ENCODE measurements at regions not wholly inside any gene's neighbourhood (a gene's known extent, or its start where the extent isn't known, plus 50 kb on each side); places are given as distances from the start of the nearest gene placed in this dataset.

DNA sequence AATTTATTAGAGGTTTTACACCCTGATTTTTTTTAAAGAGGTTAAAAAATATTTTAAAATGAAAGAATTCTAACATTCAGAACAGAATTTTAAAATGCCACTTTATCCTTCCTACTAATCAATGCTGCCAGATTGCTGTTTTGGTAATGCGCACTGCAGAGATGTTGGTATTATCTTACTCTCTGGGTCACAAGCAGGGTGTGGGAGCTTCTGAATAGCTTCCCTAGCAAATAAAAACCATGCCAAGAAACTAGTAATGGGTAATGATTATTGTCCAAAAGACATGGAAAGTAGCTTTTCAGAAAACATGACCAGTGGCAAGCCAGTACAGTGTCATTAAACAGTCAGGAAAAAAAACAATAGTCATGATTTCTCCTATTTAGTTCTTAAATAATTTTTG is 205.4 kb downstream of the TPBG start:
- TF ChIP-seq TEAD4 (IDR thresholded peaks at IDR 0.05) (no peak), ZBTB7A (IDR thresholded peaks at IDR 0.05; ENCODE audit: low read depth) (no peak), TCF12 (IDR thresholded peaks at IDR 0.05; ENCODE audit: low read depth) (no peak), EGR1 (IDR thresholded peaks at IDR 0.05) (no peak), NFIC (IDR thresholded peaks at IDR 0.05) (no peak), FOXM1 (IDR thresholded peaks at IDR 0.05; ENCODE audit: borderline replicate concordance, low read depth) (no peak)
- TF ChIP-seq, protein P1, sequence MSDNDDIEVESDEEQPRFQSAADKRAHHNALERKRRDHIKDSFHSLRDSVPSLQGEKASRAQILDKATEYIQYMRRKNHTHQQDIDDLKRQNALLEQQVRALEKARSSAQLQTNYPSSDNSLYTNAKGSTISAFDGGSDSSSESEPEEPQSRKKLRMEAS (IDR thresholded peaks at IDR 0.05) = no peak
- TF ChIP-seq, protein P2, sequence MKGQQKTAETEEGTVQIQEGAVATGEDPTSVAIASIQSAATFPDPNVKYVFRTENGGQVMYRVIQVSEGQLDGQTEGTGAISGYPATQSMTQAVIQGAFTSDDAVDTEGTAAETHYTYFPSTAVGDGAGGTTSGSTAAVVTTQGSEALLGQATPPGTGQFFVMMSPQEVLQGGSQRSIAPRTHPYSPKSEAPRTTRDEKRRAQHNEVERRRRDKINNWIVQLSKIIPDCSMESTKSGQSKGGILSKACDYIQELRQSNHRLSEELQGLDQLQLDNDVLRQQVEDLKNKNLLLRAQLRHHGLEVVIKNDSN (IDR thresholded peaks at IDR 0.05) = no peak
- TF ChIP-seq, protein P3, sequence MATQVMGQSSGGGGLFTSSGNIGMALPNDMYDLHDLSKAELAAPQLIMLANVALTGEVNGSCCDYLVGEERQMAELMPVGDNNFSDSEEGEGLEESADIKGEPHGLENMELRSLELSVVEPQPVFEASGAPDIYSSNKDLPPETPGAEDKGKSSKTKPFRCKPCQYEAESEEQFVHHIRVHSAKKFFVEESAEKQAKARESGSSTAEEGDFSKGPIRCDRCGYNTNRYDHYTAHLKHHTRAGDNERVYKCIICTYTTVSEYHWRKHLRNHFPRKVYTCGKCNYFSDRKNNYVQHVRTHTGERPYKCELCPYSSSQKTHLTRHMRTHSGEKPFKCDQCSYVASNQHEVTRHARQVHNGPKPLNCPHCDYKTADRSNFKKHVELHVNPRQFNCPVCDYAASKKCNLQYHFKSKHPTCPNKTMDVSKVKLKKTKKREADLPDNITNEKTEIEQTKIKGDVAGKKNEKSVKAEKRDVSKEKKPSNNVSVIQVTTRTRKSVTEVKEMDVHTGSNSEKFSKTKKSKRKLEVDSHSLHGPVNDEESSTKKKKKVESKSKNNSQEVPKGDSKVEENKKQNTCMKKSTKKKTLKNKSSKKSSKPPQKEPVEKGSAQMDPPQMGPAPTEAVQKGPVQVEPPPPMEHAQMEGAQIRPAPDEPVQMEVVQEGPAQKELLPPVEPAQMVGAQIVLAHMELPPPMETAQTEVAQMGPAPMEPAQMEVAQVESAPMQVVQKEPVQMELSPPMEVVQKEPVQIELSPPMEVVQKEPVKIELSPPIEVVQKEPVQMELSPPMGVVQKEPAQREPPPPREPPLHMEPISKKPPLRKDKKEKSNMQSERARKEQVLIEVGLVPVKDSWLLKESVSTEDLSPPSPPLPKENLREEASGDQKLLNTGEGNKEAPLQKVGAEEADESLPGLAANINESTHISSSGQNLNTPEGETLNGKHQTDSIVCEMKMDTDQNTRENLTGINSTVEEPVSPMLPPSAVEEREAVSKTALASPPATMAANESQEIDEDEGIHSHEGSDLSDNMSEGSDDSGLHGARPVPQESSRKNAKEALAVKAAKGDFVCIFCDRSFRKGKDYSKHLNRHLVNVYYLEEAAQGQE (IDR thresholded peaks at IDR 0.05; ENCODE audit: low read depth) = no peak

DNA sequence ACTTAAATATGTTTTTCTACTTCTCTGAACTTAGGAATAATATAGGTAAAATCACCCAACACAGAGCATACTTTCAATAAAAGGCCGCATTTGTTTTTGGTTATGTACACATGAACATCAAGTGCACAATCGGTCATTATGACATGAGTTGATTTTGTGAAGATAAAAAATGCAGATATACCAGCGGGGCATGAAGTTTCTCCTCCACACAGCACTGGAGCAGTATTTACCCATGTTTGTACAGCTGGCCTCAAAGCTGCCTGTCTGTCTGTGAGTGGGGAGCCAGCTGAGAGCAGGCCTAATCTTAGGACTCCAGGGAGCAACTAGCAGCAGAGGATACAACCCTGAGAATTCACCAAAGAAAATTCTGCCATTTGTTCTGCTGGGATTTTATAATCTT is 206.5 kb downstream of the TPBG start:
- TF ChIP-seq, protein P3 (IDR thresholded peaks at IDR 0.05; ENCODE audit: low read depth) = no peak
- no peak for TF ChIP-seq RAD21 (IDR thresholded peaks at IDR 0.05; ENCODE audit: low read depth)
- TF ChIP-seq, protein P1 (IDR thresholded peaks at IDR 0.05) = no peak
- TF ChIP-seq CEBPB (IDR thresholded peaks at IDR 0.05) = no peak
- TF ChIP-seq FOXM1 (IDR thresholded peaks at IDR 0.05; ENCODE audit: borderline replicate concordance, low read depth) = no peak
- TF ChIP-seq EP300 (IDR thresholded peaks at IDR 0.05; ENCODE audit: borderline replicate concordance) = no peak
- no peak for TF ChIP-seq YY1 (IDR thresholded peaks at IDR 0.05; ENCODE audit: low read depth)
- TF ChIP-seq TEAD4 (IDR thresholded peaks at IDR 0.05) = no peak
- TF ChIP-seq CREB1 (IDR thresholded peaks at IDR 0.05; ENCODE audit: low read depth) = no peak
- TF ChIP-seq TAF1 (IDR thresholded peaks at IDR 0.05; ENCODE audit: low read depth) = no peak
- TF ChIP-seq, protein P2 (IDR thresholded peaks at IDR 0.05) = no peak
- TF ChIP-seq EGR1 (IDR thresholded peaks at IDR 0.05) = no peak
- TF ChIP-seq ZBTB7A (IDR thresholded peaks at IDR 0.05; ENCODE audit: low read depth) = no peak
- TF ChIP-seq NFIC (IDR thresholded peaks at IDR 0.05) = no peak
- no peak for TF ChIP-seq TCF12 (IDR thresholded peaks at IDR 0.05; ENCODE audit: low read depth)

DNA sequence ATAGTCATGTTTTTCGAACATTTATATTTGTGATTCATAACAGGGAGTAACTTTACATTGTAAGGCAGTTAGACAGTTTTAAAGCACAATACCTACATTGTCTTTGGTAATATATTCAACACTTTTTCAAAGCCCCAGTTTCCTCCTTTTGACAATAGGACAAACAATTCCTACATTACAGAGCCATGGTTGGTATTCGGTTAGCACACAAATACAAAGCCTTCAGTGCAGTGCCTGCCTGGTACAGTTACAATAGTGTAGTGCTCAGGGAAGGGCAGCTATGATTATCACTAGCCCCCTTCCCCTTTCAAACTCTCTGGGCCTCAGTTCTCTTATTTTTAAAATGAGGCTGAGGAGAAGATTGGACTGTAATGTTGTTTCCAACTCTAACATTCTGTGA is 207.8 kb downstream of the TPBG start:
- TF ChIP-seq TEAD4 (IDR thresholded peaks at IDR 0.05) (no peak), EP300 (IDR thresholded peaks at IDR 0.05; ENCODE audit: borderline replicate concordance) (no peak), EGR1 (IDR thresholded peaks at IDR 0.05) (no peak), NFIC (IDR thresholded peaks at IDR 0.05) (no peak), TAF1 (IDR thresholded peaks at IDR 0.05; ENCODE audit: low read depth) (no peak), CEBPB (IDR thresholded peaks at IDR 0.05) (no peak), YY1 (IDR thresholded peaks at IDR 0.05; ENCODE audit: low read depth) (no peak), FOXM1 (IDR thresholded peaks at IDR 0.05; ENCODE audit: borderline replicate concordance, low read depth) (no peak), TCF12 (IDR thresholded peaks at IDR 0.05; ENCODE audit: low read depth) (no peak), CREB1 (IDR thresholded peaks at IDR 0.05; ENCODE audit: low read depth) (no peak), ZBTB7A (IDR thresholded peaks at IDR 0.05; ENCODE audit: low read depth) (no peak)
- TF ChIP-seq, protein P1 (IDR thresholded peaks at IDR 0.05) = no peak
- TF ChIP-seq, protein P2 (IDR thresholded peaks at IDR 0.05) = no peak

DNA sequence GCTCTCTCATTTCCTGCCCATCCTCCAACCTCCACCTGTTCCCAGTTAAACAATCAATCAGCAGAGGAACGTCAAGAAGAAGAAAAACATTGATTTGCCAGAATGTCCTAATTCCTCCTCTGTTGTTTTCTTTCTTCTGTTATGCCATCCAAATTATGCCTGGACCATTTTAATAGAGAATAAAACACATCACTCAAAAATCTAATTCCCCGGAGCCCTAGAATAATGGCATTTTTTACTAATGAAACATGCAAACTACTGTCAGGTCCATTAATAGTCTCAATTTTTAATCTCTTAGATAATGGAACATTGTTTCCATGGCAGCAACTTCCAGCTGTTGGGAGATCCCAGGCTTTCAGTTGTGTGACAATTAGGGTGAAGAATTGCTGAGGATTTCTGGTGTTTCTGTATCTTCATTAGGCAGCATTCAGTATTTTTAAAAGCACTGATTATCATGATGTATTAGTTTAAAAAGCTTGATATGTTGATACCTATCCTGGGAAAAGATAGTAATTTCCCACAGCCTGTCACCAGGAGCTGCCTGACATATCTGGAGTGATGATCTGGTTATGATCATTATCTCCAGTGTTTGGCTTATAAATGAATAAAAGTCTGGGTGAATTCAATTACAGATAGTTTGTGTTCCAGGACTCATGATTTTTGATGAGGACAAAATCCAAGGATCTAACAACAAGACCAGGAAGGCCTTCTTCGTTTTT is 209.8 kb downstream of the TPBG start:
- TF ChIP-seq CREB1 (IDR thresholded peaks at IDR 0.05; ENCODE audit: low read depth) (no peak), ZBTB7A (IDR thresholded peaks at IDR 0.05; ENCODE audit: low read depth) (no peak), TEAD4 (IDR thresholded peaks at IDR 0.05) (no peak), CEBPB (IDR thresholded peaks at IDR 0.05) (no peak), FOXM1 (IDR thresholded peaks at IDR 0.05; ENCODE audit: borderline replicate concordance, low read depth) (no peak), EP300 (IDR thresholded peaks at IDR 0.05; ENCODE audit: borderline replicate concordance) (no peak), RAD21 (IDR thresholded peaks at IDR 0.05; ENCODE audit: low read depth) (no peak), TCF12 (IDR thresholded peaks at IDR 0.05; ENCODE audit: low read depth) (no peak), NFIC (IDR thresholded peaks at IDR 0.05) (no peak), EGR1 (IDR thresholded peaks at IDR 0.05) (no peak), TAF1 (IDR thresholded peaks at IDR 0.05; ENCODE audit: low read depth) (no peak), YY1 (IDR thresholded peaks at IDR 0.05; ENCODE audit: low read depth) (no peak)
- TF ChIP-seq, protein P1 (IDR thresholded peaks at IDR 0.05) = no peak
- TF ChIP-seq, protein P3 (IDR thresholded peaks at IDR 0.05; ENCODE audit: low read depth) = no peak
- TF ChIP-seq, protein P2 (IDR thresholded peaks at IDR 0.05) = no peak
